ENCODE measurements at regions not wholly inside any gene's neighbourhood (a gene's known extent, or its start where the extent isn't known, plus 50 kb on each side); places are given as distances from the start of the nearest gene placed in this dataset.

GRCh38 chr7:50214126-50214670 lies 90.3 kb upstream of the IKZF1 start (continued):
- TF ChIP-seq IRF3 (IDR thresholded peaks at IDR 0.05; ENCODE audit: low read depth, low read length) (no peak), FOXM1 (IDR thresholded peaks at IDR 0.05; ENCODE audit: low read depth) (no peak), YY1 (IDR thresholded peaks at IDR 0.05; ENCODE audit: low read depth) (no peak), JUND (IDR thresholded peaks at IDR 0.05) (no peak)

- Histone ChIP-seq H3K9me3 (no peaks in the 10 kb centered on the region), H3F3A (replicated peaks; ENCODE audit: insufficient read depth) (no peaks in the 10 kb centered on the region), H3K4me2 (no peak overlapping the region), H3K27me3 (ENCODE audit: insufficient read depth) (no peaks in the 10 kb centered on the region), H3K9ac (no peak overlapping the region), H4K20me1 (ENCODE audit: insufficient read depth) (no peaks in the 10 kb centered on the region), H3K79me2 (ENCODE audit: insufficient read depth) (no peaks in the 10 kb centered on the region), H3K4me3 (ENCODE audit: low read depth in 2 of 2, low read length in 1 of 2) (no peak overlapping the region), H3K4me1 (ENCODE audit: control insufficient read depth in 1 of 2, insufficient read depth in 2 of 2, low read depth in 1 of 2, low read length in 1 of 2) (peaks cover 0 to 8% of the 10 kb centered on the region in 2 experiments; a peak in 1 of 4 replicates), H3K36me3 (replicated peaks in 1 of 2; ENCODE audit: control insufficient read depth in 1 of 2, insufficient read depth in 2 of 2, low read length in 1 of 2) (no peaks in the 10 kb centered on the region), H3K27ac (ENCODE audit: low read depth in 2 of 2, low read length in 1 of 2) (no peak overlapping the region), H2AFZ (ENCODE audit: low read depth) (no peak overlapping the region), H3K9me2 (no peaks in the 10 kb centered on the region)
- no peak for DNase-seq
- TF ChIP-seq TCF12 (IDR thresholded peaks at IDR 0.05) (no peak), PBX3 (IDR thresholded peaks at IDR 0.05) (no peak), FOXJ3 (CRISPR knock-in tag; IDR thresholded peaks at IDR 0.05) (no peak), CTCF (IDR thresholded peaks at IDR 0.05) (no peak), GATA2 (CRISPR knock-in tag; IDR thresholded peaks at IDR 0.05) (no peak), IRF3 (IDR thresholded peaks at IDR 0.05; ENCODE audit: low read depth, low read length) (no peak), NRF1 (IDR thresholded peaks at IDR 0.05; ENCODE audit: low read depth, low read length) (no peak), EZH2phosphoT487 (IDR thresholded peaks at IDR 0.05; ENCODE audit: borderline replicate concordance, low read depth) (no peak), RAD21 (IDR thresholded peaks at IDR 0.05; ENCODE audit: low read length) (no peak), GABPA (IDR thresholded peaks at IDR 0.05; ENCODE audit: low read depth) (no peak), JUND (IDR thresholded peaks at IDR 0.05) (no peak), TAF1 (IDR thresholded peaks at IDR 0.05; ENCODE audit: borderline replicate concordance, low read depth, low read length) (no peak), FOSL2 (IDR thresholded peaks at IDR 0.05; ENCODE audit: borderline replicate concordance, low read depth) (no peak), ELF1 (IDR thresholded peaks at IDR 0.05) (no peak), SIN3A (IDR thresholded peaks at IDR 0.05; ENCODE audit: borderline replicate concordance, low read depth, low read length) (no peak), MEF2A (IDR thresholded peaks at IDR 0.05; ENCODE audit: borderline replicate concordance, low read depth) (no peak), YY1 (IDR thresholded peaks at IDR 0.05; ENCODE audit: low read depth) (no peak), RXRA (IDR thresholded peaks at IDR 0.05; ENCODE audit: borderline replicate concordance, low read depth) (no peak), RCOR1 (IDR thresholded peaks at IDR 0.05; ENCODE audit: low read length) (no peak)
- POLR2A ChIA-PET = no interaction called here
- WGBS (ENCODE audit: low lambda C conversion rate) = 15% methylated on average over 4 of the region's 4 CpGs
- CTCF ChIA-PET = interaction anchor here (1.0 to 15.4 kb wide), 3 partner anchors 8 to 465 kb away, joined by 3 to 353 read pairs (median 31); no protein-coding TSS in a partner anchor
Measured at GRCh38 chr7:50213622-50214017, 90.9 kb upstream of the IKZF1 start.
